ENCODE measurements at regions not wholly inside any gene's neighbourhood (a gene's known extent, or its start where the extent isn't known, plus 50 kb on each side); places are given as distances from the start of the nearest gene placed in this dataset.

- H3K79me1 ChIP-seq (ENCODE audit: low read depth, low read length): no peaks in the 10 kb centered on the region
- H4K5ac ChIP-seq (ENCODE audit: insufficient read length, low read depth, low read length): no peak overlapping the region
- H4K91ac ChIP-seq (replicated peaks; ENCODE audit: insufficient read length, low read length): no peak overlapping the region
- no peak overlapping the region for H2BK12ac ChIP-seq (ENCODE audit: low read depth, low read length)
- no peak overlapping the region for H3K9ac ChIP-seq (replicated peaks in 1 of 4; ENCODE audit: extremely low read depth in 1 of 4, low read depth in 3 of 4, low read length in 3 of 4)
- H3K4me1 ChIP-seq (replicated peaks in 1 of 4; ENCODE audit: control insufficient read depth in 3 of 4, insufficient read depth in 4 of 4, low read length in 3 of 4): no peaks in the 10 kb centered on the region
- no peak for DNase-seq (ENCODE audit: low read depth in 1 of 2, low spot score in 2 of 2)
- no peak overlapping the region for H2AK5ac ChIP-seq (ENCODE audit: low read depth, low read length)
- H3K9me3 ChIP-seq (ENCODE audit: insufficient read depth in 2 of 2, low read depth in 1 of 2, low read length in 1 of 2): no peaks in the 10 kb centered on the region
- H3K4me3 ChIP-seq (ENCODE audit: extremely low read depth in 1 of 4, insufficient read depth in 2 of 4, low read depth in 3 of 4, low read length in 4 of 4): no peak overlapping the region
- ChIA-PET CTCF (ENCODE audit: partially characterized antibody) (no interaction called here), POLR2A (ENCODE audit: partially characterized antibody) (interaction anchor here (1.3 kb wide), 1 partner anchor 10 kb away, joined by 4 read pairs; no protein-coding TSS in a partner anchor)
- WGBS, 2 experiments (ENCODE audit: extremely low coverage in 1 of 2, insufficient coverage in 1 of 2, insufficient read length in 1 of 2, insufficient replicate concordance in 2 of 2, low coverage in 1 of 2, low lambda C conversion rate in 2 of 2, missing lambda C conversion rate in 1 of 2): 91% methylated on average over 16 of the region's 16 CpGs; no CpG with 5 or more reads in 1 of the 2 experiments
- no peak overlapping the region for H3K27ac ChIP-seq (ENCODE audit: low read depth, low read length)
- H2BK20ac ChIP-seq (ENCODE audit: low read length): no peak overlapping the region
- H4K20me1 ChIP-seq (replicated peaks in 1 of 2; ENCODE audit: control insufficient read depth in 1 of 2, insufficient read depth in 2 of 2, low read length in 2 of 2): no peaks in the 10 kb centered on the region
- H2AFZ ChIP-seq (ENCODE audit: low read length): no peak overlapping the region
- H3K14ac ChIP-seq (ENCODE audit: insufficient read length): no peak overlapping the region
- no peak overlapping the region for H3K18ac ChIP-seq (ENCODE audit: extremely low read depth, low read length)
- H3K27me3 ChIP-seq (replicated peaks in 1 of 4; ENCODE audit: control insufficient read depth in 3 of 4, extremely low read depth in 1 of 4, insufficient read depth in 3 of 4, low read length in 3 of 4): no peaks in the 10 kb centered on the region; a peak in 2 of 7 replicates
- H3K79me2 ChIP-seq (ENCODE audit: control insufficient read depth in 1 of 2, insufficient read depth in 2 of 2, low read length in 2 of 2): no peaks in the 10 kb centered on the region
- FAIRE-seq: no peak
- H3K56ac ChIP-seq (replicated peaks; ENCODE audit: insufficient read length, low read depth, low read length): no peak overlapping the region
- H2BK15ac ChIP-seq (ENCODE audit: low read length): no peak overlapping the region
- TF ChIP-seq BACH1 (IDR thresholded peaks at IDR 0.05; ENCODE audit: low read length): no peak
- no peak for TF ChIP-seq ATF2 (IDR thresholded peaks at IDR 0.05; ENCODE audit: low read length)
- TF ChIP-seq TAF7 (optimal IDR thresholded peaks at IDR 0.05; ENCODE audit: borderline replicate concordance, low read depth, low read length): no peak
- H3K23me2 ChIP-seq (ENCODE audit: low read depth, low read length): no peaks in the 10 kb centered on the region; the same call in 1 of the 2 replicates
- no peaks in the 10 kb centered on the region for H3K36me3 ChIP-seq (ENCODE audit: control insufficient read depth in 2 of 4, insufficient read depth in 4 of 4, low read length in 3 of 4)
- no peak overlapping the region for H2BK5ac ChIP-seq (ENCODE audit: low read depth, low read length)
- no peak overlapping the region for H2BK120ac ChIP-seq (replicated peaks; ENCODE audit: low read depth, low read length)
- H4K8ac ChIP-seq (ENCODE audit: extremely low read depth, insufficient read depth, low read length): no peak overlapping the region
- no peak overlapping the region for H3K23ac ChIP-seq (ENCODE audit: insufficient read length)
- H3K4me2 ChIP-seq (ENCODE audit: insufficient read depth in 1 of 2, low read depth in 2 of 2, low read length in 2 of 2): no peak overlapping the region
- H3K4ac ChIP-seq (replicated peaks; ENCODE audit: insufficient read length, low read depth, low read length): no peak overlapping the region
Measured at GRCh38 chr20:58596750-58597248, 54.3 kb upstream of the STX16 start.

Measured in H1 (cell line).